ENCODE measurements at regions not wholly inside any gene's neighbourhood (a gene's known extent, or its start where the extent isn't known, plus 50 kb on each side); places are given as distances from the start of the nearest gene placed in this dataset.

DNA sequence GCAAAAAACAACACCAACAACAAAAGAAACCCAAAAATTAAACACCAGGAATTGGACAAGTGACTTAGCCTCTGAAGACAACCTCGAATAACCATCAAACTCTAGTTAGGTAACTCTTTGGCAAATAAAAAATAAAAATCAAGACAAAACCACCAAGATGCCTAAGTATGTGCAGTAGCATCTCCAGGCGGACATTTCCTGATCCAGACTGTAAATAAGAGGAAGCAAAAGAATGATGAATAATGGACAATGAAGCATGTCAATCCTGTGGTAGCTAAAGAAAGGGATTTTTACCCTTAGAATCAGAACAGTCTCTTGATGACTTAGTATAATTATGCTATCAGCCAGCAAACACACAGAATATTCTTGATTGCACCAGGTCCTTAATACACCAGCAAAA lies 276.7 kb upstream of the DIAPH2 start:
- TF ChIP-seq, protein P1, sequence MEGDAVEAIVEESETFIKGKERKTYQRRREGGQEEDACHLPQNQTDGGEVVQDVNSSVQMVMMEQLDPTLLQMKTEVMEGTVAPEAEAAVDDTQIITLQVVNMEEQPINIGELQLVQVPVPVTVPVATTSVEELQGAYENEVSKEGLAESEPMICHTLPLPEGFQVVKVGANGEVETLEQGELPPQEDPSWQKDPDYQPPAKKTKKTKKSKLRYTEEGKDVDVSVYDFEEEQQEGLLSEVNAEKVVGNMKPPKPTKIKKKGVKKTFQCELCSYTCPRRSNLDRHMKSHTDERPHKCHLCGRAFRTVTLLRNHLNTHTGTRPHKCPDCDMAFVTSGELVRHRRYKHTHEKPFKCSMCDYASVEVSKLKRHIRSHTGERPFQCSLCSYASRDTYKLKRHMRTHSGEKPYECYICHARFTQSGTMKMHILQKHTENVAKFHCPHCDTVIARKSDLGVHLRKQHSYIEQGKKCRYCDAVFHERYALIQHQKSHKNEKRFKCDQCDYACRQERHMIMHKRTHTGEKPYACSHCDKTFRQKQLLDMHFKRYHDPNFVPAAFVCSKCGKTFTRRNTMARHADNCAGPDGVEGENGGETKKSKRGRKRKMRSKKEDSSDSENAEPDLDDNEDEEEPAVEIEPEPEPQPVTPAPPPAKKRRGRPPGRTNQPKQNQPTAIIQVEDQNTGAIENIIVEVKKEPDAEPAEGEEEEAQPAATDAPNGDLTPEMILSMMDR (IDR thresholded peaks at IDR 0.05; ENCODE audit: insufficient read depth, low read length, missing control alignments): no peak
- ChIA-PET CTCF (no interaction called here), POLR2A (no interaction called here)
- no peak for DNase-seq (ENCODE audit: low read depth, low spot score)
- H3K4me3 ChIP-seq (ENCODE audit: low read depth, low read length): no peak overlapping the region

DNA sequence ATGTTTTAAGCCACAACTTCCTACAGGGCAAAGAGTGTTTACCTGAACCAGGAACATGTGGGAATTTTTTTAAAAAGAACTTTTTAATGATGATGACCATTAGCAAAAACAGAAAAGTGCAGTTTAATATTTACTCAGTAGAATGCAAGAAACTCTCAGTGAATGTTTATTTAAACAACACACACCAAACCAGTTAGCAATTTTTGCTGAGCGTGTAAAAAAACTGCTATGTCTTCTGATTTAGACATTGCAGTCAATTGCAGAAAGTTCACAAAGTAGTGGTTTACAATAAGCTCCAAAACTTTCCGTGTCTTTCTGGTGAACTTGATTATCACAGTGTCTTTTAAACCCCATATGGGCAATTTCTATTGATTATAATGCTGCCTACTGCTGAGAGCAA lies 273.7 kb upstream of the DIAPH2 start:
- no peak overlapping the region for H3K4me3 ChIP-seq (ENCODE audit: low read depth, low read length)
- no peak for DNase-seq (ENCODE audit: low read depth, low spot score)
- TF ChIP-seq, protein P1 (IDR thresholded peaks at IDR 0.05; ENCODE audit: insufficient read depth, low read length, missing control alignments): no peak
- ChIA-PET CTCF (no interaction called here), POLR2A (no interaction called here)

DNA sequence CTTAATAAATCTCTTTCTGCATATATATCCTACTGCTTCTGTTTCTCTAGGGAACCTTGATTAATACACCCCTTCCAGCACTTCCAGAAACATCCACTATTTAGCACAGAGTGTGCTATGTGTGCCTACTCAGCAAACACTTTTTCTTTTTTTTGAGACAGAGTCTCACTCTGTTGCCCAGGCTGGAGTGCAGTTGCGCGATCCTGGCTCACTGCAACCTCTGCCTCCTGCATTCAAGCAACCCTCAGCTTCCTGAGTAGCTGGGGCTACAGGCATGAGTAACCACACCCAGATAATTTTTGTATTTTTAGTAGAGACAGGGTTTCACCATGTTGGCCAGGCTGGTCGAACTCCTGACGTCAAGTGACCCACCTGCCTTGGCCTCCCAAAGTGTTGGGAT lies 266.9 kb upstream of the DIAPH2 start:
- CTCF ChIA-PET: no interaction called here
- TF ChIP-seq, protein P1 (IDR thresholded peaks at IDR 0.05; ENCODE audit: insufficient read depth, low read length, missing control alignments): no peak
- POLR2A ChIA-PET: no interaction called here
- no peak for DNase-seq (ENCODE audit: low read depth, low spot score)
- no peak overlapping the region for H3K4me3 ChIP-seq (ENCODE audit: low read depth, low read length)

DNA sequence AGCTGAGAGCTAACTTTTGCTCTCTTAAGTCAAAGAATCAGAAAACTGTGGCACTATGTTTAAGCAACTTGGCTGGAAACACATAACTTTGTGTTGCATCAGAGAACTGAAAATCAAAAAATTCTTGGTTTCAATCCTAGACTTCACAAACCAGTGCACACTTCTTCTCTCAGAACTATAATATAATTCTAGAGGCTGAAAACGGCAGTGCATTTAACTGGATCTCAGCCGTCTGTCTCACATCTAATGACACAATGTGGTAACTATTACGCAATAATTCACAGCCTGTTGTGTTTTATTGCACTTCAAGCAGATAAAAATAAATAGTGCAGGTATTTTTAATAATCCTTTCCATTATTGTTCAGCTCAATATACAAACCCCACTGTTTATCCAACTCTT lies 260.6 kb upstream of the DIAPH2 start:
- ChIA-PET POLR2A (no interaction called here), CTCF (no interaction called here)
- DNase-seq (ENCODE audit: low read depth, low spot score): no peak
- no peak overlapping the region for H3K4me3 ChIP-seq (ENCODE audit: low read depth, low read length)
- TF ChIP-seq, protein P1 (IDR thresholded peaks at IDR 0.05; ENCODE audit: insufficient read depth, low read length, missing control alignments): no peak

DNA sequence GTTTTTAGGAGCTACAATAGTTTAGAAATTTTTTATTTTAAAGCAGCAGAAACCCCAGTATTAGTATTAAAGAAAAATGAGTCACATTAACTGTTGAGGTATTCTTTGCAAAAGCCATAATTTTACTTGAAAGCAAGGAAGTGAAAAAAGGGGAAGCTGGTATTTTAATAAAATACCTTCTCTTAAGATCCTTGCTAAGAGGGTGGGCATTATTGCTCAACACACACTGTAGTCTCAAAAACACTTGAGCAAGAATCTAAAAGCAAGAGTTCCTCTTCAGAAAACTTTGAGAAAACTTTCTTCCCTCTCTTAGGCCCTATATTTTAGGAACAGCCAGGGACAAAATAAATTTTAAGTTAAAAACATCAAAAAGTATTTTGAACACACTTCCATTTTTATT lies 259.4 kb upstream of the DIAPH2 start:
- TF ChIP-seq, protein P1 (IDR thresholded peaks at IDR 0.05; ENCODE audit: insufficient read depth, low read length, missing control alignments): no peak
- no peak for DNase-seq (ENCODE audit: low read depth, low spot score)
- ChIA-PET CTCF (no interaction called here), POLR2A (no interaction called here)
- H3K4me3 ChIP-seq (ENCODE audit: low read depth, low read length): no peak overlapping the region

DNA sequence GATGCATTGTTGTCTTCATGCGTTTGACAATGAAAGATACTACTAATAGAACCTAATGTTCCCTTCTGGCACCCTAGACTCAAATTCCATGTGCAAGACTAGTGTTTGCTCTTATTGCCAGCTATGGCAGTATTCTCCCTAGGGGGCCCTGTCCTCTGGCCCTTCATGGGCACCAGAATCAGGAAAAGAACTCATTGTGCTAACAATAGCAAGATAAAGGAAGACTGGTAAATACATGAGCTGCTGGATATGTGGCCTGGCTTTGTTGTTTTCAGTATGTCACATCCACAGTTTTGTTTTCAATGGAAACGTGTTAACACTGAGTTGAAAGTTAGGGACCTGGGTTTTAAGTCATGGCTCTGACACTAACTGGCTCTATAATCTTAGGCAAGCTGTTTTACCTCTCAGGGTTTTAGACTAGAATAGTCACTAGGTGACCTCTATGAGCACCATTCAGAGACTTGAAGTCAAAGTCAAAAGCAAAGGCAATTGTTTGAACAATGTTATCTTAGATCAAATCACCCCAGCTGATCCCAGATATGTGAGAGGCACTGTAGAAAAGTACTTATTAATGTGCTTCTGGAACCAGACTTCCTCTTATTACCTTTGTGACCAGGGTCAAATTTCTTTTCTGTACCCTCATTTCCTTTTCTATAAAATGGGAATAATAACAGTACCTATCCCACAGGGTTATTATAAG lies 253.7 kb upstream of the DIAPH2 start:
- DNase-seq (ENCODE audit: low read depth, low spot score): no peak
- no peak overlapping the region for H3K4me3 ChIP-seq (ENCODE audit: low read depth, low read length)
- ChIA-PET CTCF (no interaction called here), POLR2A (no interaction called here)
- TF ChIP-seq, protein P1 (IDR thresholded peaks at IDR 0.05; ENCODE audit: insufficient read depth, low read length, missing control alignments): no peak
